Retinal pigment epithelial cell (primary cell): ENCODE measurements at regions not wholly inside any gene's neighbourhood (a gene's known extent, or its start where the extent isn't known, plus 50 kb on each side); places are given as distances from the start of the nearest gene placed in this dataset.

Experiments used
- DNase-seq: peaks from one replicate; pipeline ENCODE4 v3.0.0-alpha.2; 2010; ENCODE audit warnings: low read depth
- H3K4me3 ChIP-seq: 2 replicates; pipeline ENCODE4 v1.5.1; 2011; ENCODE audit warnings: mild to moderate bottlenecking, low read length, control low read depth, moderate library complexity
- CTCF ChIP-seq: conservative IDR thresholded peaks from 2 replicates; pipeline ENCODE4 v1.5.1; 2011; ENCODE audit warnings: low read depth, low read length, control low read depth, inconsistent platforms

GRCh38 chr12:16685107-16685506, 79.1 kb upstream of the LMO3 start:
- H3K4me3 ChIP-seq = no peak overlapping the region
- DNase-seq = no peak
- TF ChIP-seq CTCF = peak; percentile 31

GRCh38 chr12:16681196-16681595, 75.2 kb upstream of the LMO3 start:
- DNase-seq = no peak
- no peak overlapping the region for H3K4me3 ChIP-seq
- TF ChIP-seq CTCF = no peak

- TF ChIP-seq CTCF = no peak
- H3K4me3 ChIP-seq = no peak overlapping the region
- no peak for DNase-seq
Observed at GRCh38 chr12:16675438-16675837, 69.5 kb upstream of the LMO3 start.

GRCh38 chr12:16674885-16675284, 68.9 kb upstream of the LMO3 start:
- DNase-seq = no peak

GRCh38 chr12:16670456-16671050, 64.6 kb upstream of the LMO3 start:
- no peak for DNase-seq
- no peak for TF ChIP-seq CTCF
- H3K4me3 ChIP-seq = no peak overlapping the region

More at GRCh38 chr12:16674885-16675284, 68.9 kb upstream of the LMO3 start:
- H3K4me3 ChIP-seq = no peak overlapping the region
- TF ChIP-seq CTCF = no peak

- H3K4me3 ChIP-seq = no peak overlapping the region
- no peak for DNase-seq
- TF ChIP-seq CTCF = no peak
Observed at GRCh38 chr12:16669756-16670155, 63.8 kb upstream of the LMO3 start.

GRCh38 chr12:16668198-16668597, 62.2 kb upstream of the LMO3 start:
- no peak overlapping the region for H3K4me3 ChIP-seq
- TF ChIP-seq CTCF = no peak
- no peak for DNase-seq
